ENCODE measurements at regions not wholly inside any gene's neighbourhood (a gene's known extent, or its start where the extent isn't known, plus 50 kb on each side); places are given as distances from the start of the nearest gene placed in this dataset.

DNA sequence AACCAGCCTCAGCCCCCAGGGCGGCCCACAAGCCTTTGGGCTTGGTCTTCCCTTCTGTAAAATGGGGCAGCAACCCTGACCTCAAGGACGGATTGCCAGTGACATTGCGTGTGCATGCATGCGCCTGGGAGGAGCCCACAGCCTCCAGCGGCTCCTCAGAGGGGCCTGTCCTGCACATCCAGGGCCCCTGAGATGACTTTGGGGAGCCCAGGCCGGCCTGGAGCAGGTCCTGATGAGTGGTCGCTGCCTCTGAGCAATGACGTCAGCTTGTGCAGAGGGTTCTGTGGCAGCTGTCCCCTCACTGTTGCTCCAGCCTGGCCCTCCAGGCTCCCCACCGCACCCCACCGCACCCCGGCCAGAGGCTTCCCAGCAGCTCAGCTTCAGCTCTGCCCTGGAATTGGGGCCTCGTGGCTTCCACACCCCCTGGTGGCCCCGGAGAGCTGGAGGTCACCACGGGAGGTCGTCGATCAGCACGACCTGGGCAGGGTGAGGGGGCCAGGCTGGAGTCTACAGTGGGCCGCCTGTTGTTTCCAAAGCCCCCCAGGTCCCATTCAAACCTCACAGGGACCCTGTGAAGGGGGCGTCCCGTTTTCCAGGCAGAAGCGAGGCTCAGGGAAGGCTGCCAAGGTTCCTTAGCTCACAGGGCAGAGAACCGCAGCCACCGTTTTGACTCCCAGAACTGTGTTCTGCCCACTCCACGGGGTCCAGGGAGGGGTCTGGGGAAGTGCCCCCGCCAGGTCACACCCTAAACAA is 341.8 kb downstream of the SEC14L1 start:
- no peak overlapping the region for H3K4me3 ChIP-seq
- peaks cover 65% of the 10 kb centered on the region for H3K4me1 ChIP-seq
- H3K27ac ChIP-seq = peak overlapping the region; percentile 7
- H3K27me3 ChIP-seq = no peaks in the 10 kb centered on the region
- DNase-seq (ENCODE audit: extremely low spot score in 2 of 2) = no peak
- no peaks in the 10 kb centered on the region for H3K9me3 ChIP-seq
- peaks cover 0 to 21% of the 10 kb centered on the region in 2 donors for H3K36me3 ChIP-seq
- intact Hi-C loops (cut with DNase I) = no loop called here
- TF ChIP-seq POLR2AphosphoS5 (IDR thresholded peaks at IDR 0.05; ENCODE audit: insufficient read depth in 1 of 2, low read depth in 1 of 2) (no peak), CTCF (IDR thresholded peaks at IDR 0.05) (no peak), POLR2A (IDR thresholded peaks at IDR 0.05) (no peak)

- Histone ChIP-seq H3K4me3 (no peak overlapping the region), H3K27me3 (no peaks in the 10 kb centered on the region), H3K27ac (peak overlapping the region; percentile 42), H3K9me3 (no peaks in the 10 kb centered on the region), H3K4me1 (peaks cover 59% of the 10 kb centered on the region), H3K36me3 (peaks cover 0 to 26% of the 10 kb centered on the region in 2 donors)
- no peak for DNase-seq (ENCODE audit: extremely low spot score in 2 of 2)
- TF ChIP-seq POLR2AphosphoS5 (IDR thresholded peaks at IDR 0.05; ENCODE audit: insufficient read depth in 1 of 2, low read depth in 1 of 2) = no peak
- TF ChIP-seq CTCF (IDR thresholded peaks at IDR 0.05) = no peak
- TF ChIP-seq POLR2A (IDR thresholded peaks at IDR 0.05) = no peak
- intact Hi-C loops (cut with DNase I) = no loop called here
These were observed 342.4 kb downstream of the SEC14L1 start for GRCh38 chr17:77483128-77483598.

DNA sequence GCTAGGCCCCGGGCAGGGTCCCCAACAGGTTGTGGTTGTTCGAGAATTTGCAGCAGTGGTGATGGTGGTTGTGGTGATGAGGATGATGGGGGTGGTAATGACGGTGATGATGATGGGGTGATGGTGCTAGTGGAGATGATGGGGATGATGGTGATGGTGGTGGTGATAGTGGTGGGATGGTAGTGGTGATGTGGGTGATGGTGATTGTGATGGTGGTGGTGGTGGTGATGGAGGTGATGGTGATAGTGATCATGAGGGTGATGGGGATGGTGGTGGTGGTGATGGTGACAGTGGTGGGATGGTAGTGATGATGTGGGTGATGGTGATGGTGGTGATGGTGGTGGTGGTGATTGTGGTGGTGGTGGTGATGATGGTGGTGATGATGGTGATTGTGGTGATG is 343.3 kb downstream of the SEC14L1 start:
- Histone ChIP-seq H3K4me1 (peaks cover 54% of the 10 kb centered on the region), H3K27ac (no peak overlapping the region), H3K36me3 (peaks cover 0 to 35% of the 10 kb centered on the region in 2 donors), H3K9me3 (no peaks in the 10 kb centered on the region), H3K27me3 (no peaks in the 10 kb centered on the region), H3K4me3 (no peak overlapping the region)
- intact Hi-C loops (cut with DNase I) = no loop called here
- DNase-seq (ENCODE audit: extremely low spot score in 2 of 2) = no peak
- TF ChIP-seq POLR2AphosphoS5 (IDR thresholded peaks at IDR 0.05; ENCODE audit: insufficient read depth in 1 of 2, low read depth in 1 of 2) (no peak), CTCF (IDR thresholded peaks at IDR 0.05) (no peak), POLR2A (IDR thresholded peaks at IDR 0.05) (no peak)

DNA sequence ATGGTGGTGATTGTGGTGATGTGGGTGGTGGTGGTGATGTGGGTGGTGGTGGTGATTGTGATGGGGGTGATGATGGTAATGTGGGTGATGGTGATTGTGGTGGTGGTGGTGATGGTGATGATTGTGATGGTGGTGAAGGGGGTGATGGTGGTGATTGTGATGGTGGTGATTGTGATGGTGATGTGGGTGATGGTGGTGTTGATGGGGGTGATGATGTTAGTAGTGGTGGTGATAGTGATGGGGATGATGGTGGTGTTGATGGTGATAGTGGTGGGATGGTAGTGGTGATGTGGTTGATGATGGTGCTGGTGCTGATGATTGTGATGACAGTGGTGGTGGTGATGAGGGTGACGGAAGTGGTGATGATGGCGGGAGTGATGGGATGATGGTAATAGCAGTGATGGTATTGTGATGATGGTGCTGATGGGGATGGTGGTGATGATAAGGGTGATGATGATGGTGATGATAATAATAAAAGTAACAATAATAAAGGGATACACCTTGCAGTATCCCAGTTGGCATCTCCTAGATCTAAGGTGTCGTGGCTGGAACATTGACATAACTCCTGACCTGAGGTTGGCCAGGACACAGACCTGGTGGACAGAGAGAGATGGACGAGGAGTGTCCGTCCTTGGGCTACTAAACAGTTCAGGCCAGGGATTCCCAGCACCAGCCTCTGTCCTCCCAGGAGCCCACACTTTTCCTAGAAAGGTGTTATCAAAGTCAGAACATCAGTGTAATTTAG is 344.5 kb downstream of the SEC14L1 start:
- Histone ChIP-seq H3K27ac (no peak overlapping the region), H3K4me1 (peaks cover 54% of the 10 kb centered on the region), H3K4me3 (no peak overlapping the region), H3K27me3 (no peaks in the 10 kb centered on the region), H3K36me3 (peaks cover 0 to 46% of the 10 kb centered on the region in 2 donors), H3K9me3 (no peaks in the 10 kb centered on the region)
- intact Hi-C loops (cut with DNase I) = no loop called here
- no peak for DNase-seq (ENCODE audit: extremely low spot score in 2 of 2)
- TF ChIP-seq POLR2A (IDR thresholded peaks at IDR 0.05) = no peak
- TF ChIP-seq POLR2AphosphoS5 (IDR thresholded peaks at IDR 0.05; ENCODE audit: insufficient read depth in 1 of 2, low read depth in 1 of 2) = no peak
- TF ChIP-seq CTCF (IDR thresholded peaks at IDR 0.05) = no peak

Measured in vagina (tissue), 2 donors.